ENCODE measurements at regions not wholly inside any gene's neighbourhood (a gene's known extent, or its start where the extent isn't known, plus 50 kb on each side); places are given as distances from the start of the nearest gene placed in this dataset.

- Histone ChIP-seq H3K4me3 (no peak overlapping the region), H3K9me3 (no peaks in the 10 kb centered on the region), H3K36me3 (no peaks in the 10 kb centered on the region), H3K27ac (no peak overlapping the region), H3K4me1 (ENCODE audit: control insufficient read depth in 1 of 2, low read depth in 2 of 2) (no peaks in the 10 kb centered on the region), H3K27me3 (replicated peaks; ENCODE audit: insufficient read depth) (no peaks in the 10 kb centered on the region)
- DNase-seq (ENCODE audit: low spot score) (no peak), ATAC-seq (ENCODE audit: insufficient number of reproducible peaks, low FRiP score, low read depth) (no peak)
- TF ChIP-seq, protein P1, sequence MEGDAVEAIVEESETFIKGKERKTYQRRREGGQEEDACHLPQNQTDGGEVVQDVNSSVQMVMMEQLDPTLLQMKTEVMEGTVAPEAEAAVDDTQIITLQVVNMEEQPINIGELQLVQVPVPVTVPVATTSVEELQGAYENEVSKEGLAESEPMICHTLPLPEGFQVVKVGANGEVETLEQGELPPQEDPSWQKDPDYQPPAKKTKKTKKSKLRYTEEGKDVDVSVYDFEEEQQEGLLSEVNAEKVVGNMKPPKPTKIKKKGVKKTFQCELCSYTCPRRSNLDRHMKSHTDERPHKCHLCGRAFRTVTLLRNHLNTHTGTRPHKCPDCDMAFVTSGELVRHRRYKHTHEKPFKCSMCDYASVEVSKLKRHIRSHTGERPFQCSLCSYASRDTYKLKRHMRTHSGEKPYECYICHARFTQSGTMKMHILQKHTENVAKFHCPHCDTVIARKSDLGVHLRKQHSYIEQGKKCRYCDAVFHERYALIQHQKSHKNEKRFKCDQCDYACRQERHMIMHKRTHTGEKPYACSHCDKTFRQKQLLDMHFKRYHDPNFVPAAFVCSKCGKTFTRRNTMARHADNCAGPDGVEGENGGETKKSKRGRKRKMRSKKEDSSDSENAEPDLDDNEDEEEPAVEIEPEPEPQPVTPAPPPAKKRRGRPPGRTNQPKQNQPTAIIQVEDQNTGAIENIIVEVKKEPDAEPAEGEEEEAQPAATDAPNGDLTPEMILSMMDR (IDR thresholded peaks at IDR 0.05): no peak
Observed at GRCh38 chr1:36706416-36706815, 223.7 kb upstream of the CSF3R start.

GRCh38 chr1:36705629-36706028 is 222.9 kb upstream of the CSF3R start:
- DNase-seq (ENCODE audit: low spot score) (no peak), ATAC-seq (ENCODE audit: insufficient number of reproducible peaks, low FRiP score, low read depth) (no peak)
- H3K4me1 ChIP-seq (ENCODE audit: control insufficient read depth in 1 of 2, low read depth in 2 of 2): no peaks in the 10 kb centered on the region
- TF ChIP-seq, protein P1 (IDR thresholded peaks at IDR 0.05): no peak
- H3K27ac ChIP-seq: no peak overlapping the region
- no peaks in the 10 kb centered on the region for H3K27me3 ChIP-seq (replicated peaks; ENCODE audit: insufficient read depth)
- no peaks in the 10 kb centered on the region for H3K36me3 ChIP-seq
- no peak overlapping the region for H3K4me3 ChIP-seq
- H3K9me3 ChIP-seq: no peaks in the 10 kb centered on the region

GRCh38 chr1:36703526-36704208 is 221.0 kb upstream of the CSF3R start:
- Histone ChIP-seq H3K4me1 (ENCODE audit: control insufficient read depth in 1 of 2, low read depth in 2 of 2) (no peaks in the 10 kb centered on the region), H3K27me3 (replicated peaks; ENCODE audit: insufficient read depth) (no peaks in the 10 kb centered on the region), H3K9me3 (no peaks in the 10 kb centered on the region), H3K36me3 (no peaks in the 10 kb centered on the region), H3K4me3 (no peak overlapping the region), H3K27ac (no peak overlapping the region)
- no peak for DNase-seq (ENCODE audit: low spot score)
- no peak for ATAC-seq (ENCODE audit: insufficient number of reproducible peaks, low FRiP score, low read depth)
- TF ChIP-seq, protein P1 (IDR thresholded peaks at IDR 0.05): peak; percentile 57

- H3K4me3 ChIP-seq: no peak overlapping the region
- ATAC-seq (ENCODE audit: insufficient number of reproducible peaks, low FRiP score, low read depth): no peak
- DNase-seq (ENCODE audit: low spot score): no peak
- no peaks in the 10 kb centered on the region for H3K27me3 ChIP-seq (replicated peaks; ENCODE audit: insufficient read depth)
- H3K27ac ChIP-seq: no peak overlapping the region
- H3K9me3 ChIP-seq: no peaks in the 10 kb centered on the region
- H3K36me3 ChIP-seq: no peaks in the 10 kb centered on the region
- TF ChIP-seq, protein P1 (IDR thresholded peaks at IDR 0.05): no peak
- H3K4me1 ChIP-seq (ENCODE audit: control insufficient read depth in 1 of 2, low read depth in 2 of 2): no peaks in the 10 kb centered on the region
Observed at GRCh38 chr1:36702963-36703362, 220.2 kb upstream of the CSF3R start.

- H3K4me3 ChIP-seq: no peak overlapping the region
- no peaks in the 10 kb centered on the region for H3K36me3 ChIP-seq
- no peaks in the 10 kb centered on the region for H3K27me3 ChIP-seq (replicated peaks; ENCODE audit: insufficient read depth)
- TF ChIP-seq, protein P1 (IDR thresholded peaks at IDR 0.05): no peak
- DNase-seq (ENCODE audit: low spot score): no peak
- H3K4me1 ChIP-seq (ENCODE audit: control insufficient read depth in 1 of 2, low read depth in 2 of 2): no peaks in the 10 kb centered on the region
- ATAC-seq (ENCODE audit: insufficient number of reproducible peaks, low FRiP score, low read depth): no peak
- no peaks in the 10 kb centered on the region for H3K9me3 ChIP-seq
- H3K27ac ChIP-seq: no peak overlapping the region
Observed at GRCh38 chr1:36699113-36699911, 216.6 kb upstream of the CSF3R start.

All from thoracic aorta (tissue), 2 donors.